LHCN-M2 (cell line): ENCODE measurements at regions not wholly inside any gene's neighbourhood (a gene's known extent, or its start where the extent isn't known, plus 50 kb on each side); places are given as distances from the start of the nearest gene placed in this dataset.
"Not testable (repeated sequence)": the region's sequence is repeated elsewhere in the genome, so short reads cannot be mapped to it uniquely, and the experiment has no call there.

Experiments used
- DNase-seq: peaks from one replicate; pipeline ENCODE4 v3.0.0-alpha.2; 2012; ENCODE audit warnings: low read depth

- no peak for DNase-seq
Measured at GRCh38 chr5:30380228-30380627, 813.3 kb upstream of the CDH6 start.

DNA sequence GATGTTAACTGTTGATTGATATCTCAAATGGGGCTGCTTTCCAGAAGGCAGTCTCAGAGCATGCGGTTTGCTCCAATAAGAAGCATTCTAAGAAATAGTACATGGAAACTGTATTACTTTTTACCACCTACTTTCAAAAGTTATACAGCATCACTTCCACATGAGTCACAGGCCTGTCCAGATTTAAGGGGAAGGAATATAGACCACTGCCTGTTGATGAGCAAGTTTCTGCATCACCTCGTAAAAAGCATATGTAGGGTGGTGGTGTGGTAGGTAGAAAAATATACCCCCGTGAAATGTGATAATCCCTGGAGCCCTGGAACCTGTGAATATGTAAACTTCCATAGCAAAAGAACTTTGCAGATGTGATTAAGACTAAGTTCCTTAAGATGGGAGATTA is 816.6 kb upstream of the CDH6 start:
- DNase-seq, result no peak

DNA sequence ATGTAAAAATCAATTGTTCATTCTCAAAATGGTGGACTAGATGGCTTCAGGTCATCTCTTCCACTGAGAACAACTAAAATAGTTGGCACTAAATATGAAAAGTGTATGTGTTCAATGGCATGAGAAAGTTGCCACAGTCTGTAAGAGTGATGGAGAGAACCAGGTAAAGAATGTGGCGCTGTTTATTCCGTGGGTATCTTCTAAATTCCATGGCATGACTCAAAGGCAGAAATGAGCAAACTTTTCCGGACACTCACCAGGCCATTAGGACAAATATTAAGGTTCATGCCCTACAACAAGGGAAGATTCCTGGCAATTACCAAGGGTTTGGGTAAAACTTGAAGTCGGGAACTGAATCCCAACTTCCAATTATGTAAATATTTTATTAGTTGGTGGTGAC is 825.4 kb upstream of the CDH6 start:
- no peak for DNase-seq

DNA sequence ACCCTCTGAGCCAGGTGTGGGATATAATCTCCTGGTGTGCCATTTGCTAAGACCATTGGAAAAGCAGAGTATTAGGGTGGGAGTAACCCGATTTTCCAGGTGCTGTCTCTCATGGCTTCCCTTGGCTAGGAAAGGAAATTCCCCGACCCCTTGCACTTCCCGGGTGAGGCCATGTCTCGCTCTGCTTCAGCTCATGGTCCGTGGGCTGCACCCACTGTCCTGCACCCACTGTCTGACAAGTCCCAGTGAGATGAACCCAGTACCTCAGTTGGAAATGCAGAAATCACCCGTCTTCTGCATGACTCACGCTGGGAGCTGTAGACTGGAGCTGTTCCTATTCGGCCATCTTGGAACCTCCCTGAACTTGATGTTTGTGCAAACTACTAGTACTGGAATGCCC is 828.5 kb upstream of the CDH6 start:
- not testable (repeated sequence) for DNase-seq

DNA sequence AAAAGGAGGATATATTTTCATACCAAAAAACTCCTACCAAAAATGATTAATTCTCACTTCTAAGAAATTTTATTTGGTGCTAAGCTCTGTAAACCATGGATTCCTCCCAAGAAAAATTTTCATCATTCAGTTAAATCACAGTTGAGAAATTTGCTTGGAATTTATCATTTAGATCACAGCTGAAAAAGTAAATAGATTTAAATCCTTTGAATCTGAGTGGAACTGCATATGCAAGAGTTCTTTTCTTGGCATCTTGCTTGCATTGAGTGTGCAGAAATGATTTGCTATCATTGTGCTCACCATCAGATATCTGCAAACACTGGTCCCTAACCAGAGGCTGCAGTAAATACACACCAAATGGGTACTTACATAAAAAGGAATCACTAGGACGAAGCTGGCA is 836.1 kb upstream of the CDH6 start:
- DNase-seq, result no peak

DNA sequence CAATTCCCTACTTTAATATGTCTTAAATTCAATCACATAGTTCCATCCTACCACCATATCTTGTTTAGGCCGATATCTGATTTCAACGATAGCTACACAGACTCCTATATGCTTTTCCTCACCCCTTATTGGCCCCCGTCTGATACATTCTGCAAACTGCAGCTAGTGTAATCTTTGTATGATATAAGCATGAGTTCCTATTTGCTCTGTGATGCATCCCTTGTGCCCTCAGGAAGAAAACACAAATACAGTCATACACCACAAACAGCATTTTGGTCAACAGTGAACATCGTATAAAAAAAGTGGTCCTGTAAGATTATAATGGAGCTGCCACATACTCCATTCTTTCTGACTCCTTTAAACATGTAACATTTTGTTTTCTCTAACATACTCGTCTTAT is 837.8 kb upstream of the CDH6 start:
- no peak for DNase-seq

DNA sequence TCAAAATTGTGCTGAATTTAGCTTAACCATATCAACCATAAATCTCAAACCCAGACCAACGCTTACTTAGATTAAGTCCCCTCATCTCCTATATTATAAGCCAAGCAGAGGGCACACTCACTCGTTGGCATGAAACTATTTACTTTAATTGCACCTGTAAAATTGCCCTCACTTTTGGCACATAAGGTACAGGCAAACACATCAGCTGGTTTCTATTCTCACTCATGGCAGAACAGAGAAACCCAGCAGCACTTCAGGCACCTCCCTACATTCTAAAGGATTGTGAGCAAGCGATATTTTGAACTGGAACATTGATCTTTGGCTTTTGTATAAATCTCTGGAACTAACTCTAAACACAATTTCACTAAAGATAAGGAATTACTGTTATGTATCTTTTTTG is 845.6 kb upstream of the CDH6 start:
- no peak for DNase-seq

- DNase-seq, result not testable (repeated sequence)
Measured at GRCh38 chr5:30345539-30346345, 847.7 kb upstream of the CDH6 start.

DNA sequence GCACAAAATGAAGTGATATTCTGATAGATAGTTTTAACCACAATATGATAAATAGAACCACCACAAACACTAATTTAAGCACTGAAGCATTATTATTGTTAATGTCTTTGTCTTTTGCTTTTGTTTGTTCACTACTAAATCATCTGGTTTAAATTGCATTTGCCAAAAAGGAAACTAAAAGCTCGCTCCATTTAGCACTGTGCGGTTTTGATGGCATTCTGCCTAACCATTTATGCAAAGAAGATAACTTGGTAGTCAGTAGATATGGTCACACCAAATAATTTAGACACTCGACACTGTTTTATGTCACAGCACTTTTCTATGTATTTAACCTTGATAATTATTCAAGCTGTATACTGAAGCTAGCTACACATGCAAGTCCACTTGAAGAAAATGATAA is 849.8 kb upstream of the CDH6 start:
- DNase-seq, result no peak

DNA sequence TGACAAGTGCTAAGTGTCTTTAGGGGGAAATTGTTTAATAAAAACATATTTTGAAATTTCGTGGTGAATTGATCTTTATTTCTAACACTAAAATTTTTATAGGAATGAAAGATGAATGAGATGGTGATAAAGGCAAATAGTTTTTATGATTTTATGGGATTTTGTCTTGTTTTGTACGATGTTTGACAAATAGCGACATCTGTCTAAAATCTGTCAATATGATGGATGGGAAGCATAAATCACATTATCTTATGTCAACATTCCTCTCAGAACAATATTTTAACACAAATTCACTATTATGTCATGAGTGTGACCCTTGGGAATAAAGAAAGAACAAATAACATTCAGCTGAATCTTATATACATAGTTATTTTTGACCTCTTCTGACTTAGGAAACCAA is 852.0 kb upstream of the CDH6 start:
- no peak for DNase-seq

DNA sequence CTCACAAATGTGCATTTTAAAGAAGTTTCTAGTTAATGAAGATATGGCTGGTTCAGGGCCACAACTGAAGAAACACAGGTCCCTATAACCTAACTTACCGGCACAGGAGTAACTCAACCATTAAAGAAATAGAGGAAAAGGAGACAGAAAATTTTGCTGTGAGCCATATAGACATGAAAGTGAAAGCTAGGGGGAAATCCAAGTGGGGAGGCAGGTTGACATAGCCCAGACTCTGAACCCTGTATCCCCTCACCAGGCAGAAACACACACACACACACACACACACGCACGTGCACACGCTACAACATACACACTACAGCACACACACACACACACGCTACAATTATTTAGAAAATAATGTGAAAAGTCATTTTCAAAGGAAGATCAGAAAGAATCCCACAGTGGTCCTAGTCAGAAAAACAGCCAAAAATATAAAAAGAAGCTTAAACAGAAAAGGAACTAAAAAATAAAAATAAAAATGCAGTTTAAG is 856.4 kb upstream of the CDH6 start:
- DNase-seq, result no peak

- no peak for DNase-seq
Measured at GRCh38 chr5:30331534-30331933, 862.0 kb upstream of the CDH6 start.

DNA sequence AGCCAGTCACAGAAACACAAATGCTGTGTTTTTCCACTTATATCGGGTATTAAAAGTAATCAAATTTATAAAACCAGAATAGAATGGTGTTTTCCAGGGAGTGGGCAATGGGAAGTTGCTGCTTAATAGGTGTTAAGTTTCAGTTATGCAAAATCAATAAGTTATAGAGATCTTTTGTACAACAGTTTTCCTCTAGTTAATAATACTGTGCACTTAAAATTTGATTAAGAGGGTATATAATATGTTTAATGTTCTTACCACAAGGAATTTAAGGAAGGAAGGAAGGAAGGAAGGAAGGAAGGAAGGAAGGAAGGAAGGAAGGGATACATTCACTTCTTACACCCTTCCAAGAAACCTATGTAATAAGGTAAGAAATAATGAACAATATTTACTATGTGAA is 867.7 kb upstream of the CDH6 start:
- DNase-seq, result no peak

DNA sequence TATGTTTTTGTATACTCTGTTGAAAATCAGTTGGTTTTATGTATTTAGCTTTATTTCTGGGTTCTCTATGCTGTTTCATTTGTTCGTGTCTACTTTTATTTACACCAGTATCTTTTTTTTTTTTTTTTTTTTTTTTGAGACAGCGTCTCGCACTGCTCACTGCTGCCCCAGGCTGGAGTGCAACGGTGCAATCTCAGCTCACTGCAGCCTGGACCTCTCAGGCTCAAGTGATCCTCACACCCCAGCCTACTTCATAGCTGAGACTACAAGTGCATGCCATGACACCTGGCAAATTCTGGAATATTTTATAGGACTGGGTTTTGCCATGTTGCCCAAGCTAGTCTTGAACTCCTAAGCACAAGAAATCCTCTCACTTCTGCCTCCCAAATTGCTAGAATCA is 869.4 kb upstream of the CDH6 start:
- DNase-seq, result no peak

- no peak for DNase-seq
Measured at GRCh38 chr5:30287890-30288289, 905.6 kb upstream of the CDH6 start.

GRCh38 chr5:30279237-30279636 is 914.2 kb upstream of the CDH6 start:
- peak; percentile 76 for DNase-seq

- no peak for DNase-seq
Measured at GRCh38 chr5:30267026-30267425, 926.5 kb upstream of the CDH6 start.

DNA sequence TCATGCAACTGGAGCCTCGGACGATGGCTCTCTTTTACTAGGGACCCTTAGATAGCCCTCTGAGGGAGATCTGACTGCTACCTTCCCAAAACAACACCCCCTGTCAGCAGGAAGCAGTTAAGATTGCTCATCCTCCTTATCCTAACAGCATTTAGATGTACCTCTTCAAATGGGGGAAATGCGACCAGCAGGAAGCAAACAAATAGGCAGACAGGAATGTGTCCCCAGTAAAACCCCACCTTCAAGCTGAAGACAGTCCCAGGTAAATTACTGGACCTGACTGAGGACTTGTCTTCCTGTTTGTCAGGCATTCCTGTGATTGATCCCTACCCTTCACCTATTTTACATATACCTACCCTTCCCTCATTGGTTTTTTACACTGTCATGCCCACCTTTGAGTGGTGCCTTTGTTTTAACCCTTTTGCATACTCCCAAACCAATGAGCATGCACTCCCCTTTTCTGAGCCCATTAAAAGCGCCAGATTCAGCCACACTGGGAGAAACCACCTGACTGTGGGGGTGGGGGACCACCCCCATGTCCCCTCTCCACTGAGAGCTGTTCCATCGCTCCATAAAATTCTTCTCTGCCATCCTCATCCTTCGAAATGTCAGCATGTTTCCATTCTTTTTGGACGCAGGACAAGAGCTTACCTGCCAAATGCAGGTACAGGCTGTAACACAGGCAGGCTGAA is 954.0 kb upstream of the CDH6 start:
- DNase-seq, result no peak

- no peak for DNase-seq
Measured at GRCh38 chr5:30237189-30237588, 956.3 kb upstream of the CDH6 start.

- no peak for DNase-seq
Measured at GRCh38 chr5:30209755-30210154, 983.7 kb upstream of the CDH6 start.

DNA sequence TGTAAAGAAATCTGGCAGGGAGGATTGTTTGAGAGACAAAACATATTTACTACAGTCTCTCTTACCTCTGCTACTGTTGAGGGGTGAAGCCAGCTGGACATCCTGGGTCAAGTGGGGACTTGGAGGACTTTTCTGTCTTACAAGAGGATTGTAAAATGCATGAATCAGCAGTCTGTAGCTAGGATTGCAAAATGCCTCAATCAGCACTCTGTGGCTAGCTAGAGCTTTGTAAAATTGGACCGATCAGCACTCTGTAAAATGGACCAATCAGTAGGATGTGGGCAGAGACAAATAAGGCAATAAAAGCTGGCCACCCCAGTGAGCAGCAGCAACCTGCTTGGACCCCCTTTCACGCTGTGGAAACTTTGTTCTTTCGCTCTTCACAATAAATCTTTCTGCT is 995.8 kb upstream of the CDH6 start:
- no peak for DNase-seq

- no peak for DNase-seq
Measured at GRCh38 chr5:30195036-30195435, 998.5 kb upstream of the CDH6 start.

DNA sequence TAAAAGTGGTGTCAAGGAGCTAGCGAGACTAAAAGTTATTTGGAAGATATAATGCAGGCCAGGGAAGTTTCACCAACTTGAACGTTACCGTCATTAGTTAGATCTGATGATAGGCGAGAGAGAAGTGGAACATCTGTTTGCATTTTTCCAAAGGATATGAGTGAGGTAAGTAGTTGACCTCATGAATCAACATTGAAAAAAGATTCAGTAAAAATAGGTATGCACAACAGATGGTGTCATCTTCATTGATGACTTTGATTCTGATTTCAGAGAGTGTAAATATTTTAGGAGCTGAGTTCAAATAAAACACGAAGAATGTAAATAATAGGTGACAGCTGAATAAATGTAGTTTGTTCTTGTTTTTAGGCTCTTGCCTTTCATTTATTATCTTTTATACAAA is 998.9 kb upstream of the CDH6 start:
- no peak for DNase-seq
